ENCODE measurements at regions not wholly inside any gene's neighbourhood (a gene's known extent, or its start where the extent isn't known, plus 50 kb on each side); places are given as distances from the start of the nearest gene placed in this dataset.
"Not testable (repeated sequence)": the region's sequence is repeated elsewhere in the genome, so short reads cannot be mapped to it uniquely, and the experiment has no call there.

- DNase-seq (ENCODE audit: low read depth, low spot score) (no peak), ATAC-seq (no peak)
- Histone ChIP-seq H3K4me3 (ENCODE audit: low read depth in 2 of 2, low read length in 2 of 2) (no peak overlapping the region), H3K9me3 (ENCODE audit: control insufficient read depth, insufficient read depth, low read depth, low read length) (no peaks in the 10 kb centered on the region), H3K27ac (ENCODE audit: low read length) (no peak overlapping the region), H3K27me3 (ENCODE audit: control insufficient read depth, insufficient read depth, low read length) (no peaks in the 10 kb centered on the region), H3K4me1 (ENCODE audit: control insufficient read depth, insufficient read depth, low read length) (no peaks in the 10 kb centered on the region), H3K36me3 (ENCODE audit: control insufficient read depth, insufficient read depth, low read length) (no peaks in the 10 kb centered on the region)
- BruUV-seq (replicated peaks), result no TSS peak
- ChIA-PET POLR2A (no interaction called here), CTCF (no interaction called here)
- TF ChIP-seq, protein P1, sequence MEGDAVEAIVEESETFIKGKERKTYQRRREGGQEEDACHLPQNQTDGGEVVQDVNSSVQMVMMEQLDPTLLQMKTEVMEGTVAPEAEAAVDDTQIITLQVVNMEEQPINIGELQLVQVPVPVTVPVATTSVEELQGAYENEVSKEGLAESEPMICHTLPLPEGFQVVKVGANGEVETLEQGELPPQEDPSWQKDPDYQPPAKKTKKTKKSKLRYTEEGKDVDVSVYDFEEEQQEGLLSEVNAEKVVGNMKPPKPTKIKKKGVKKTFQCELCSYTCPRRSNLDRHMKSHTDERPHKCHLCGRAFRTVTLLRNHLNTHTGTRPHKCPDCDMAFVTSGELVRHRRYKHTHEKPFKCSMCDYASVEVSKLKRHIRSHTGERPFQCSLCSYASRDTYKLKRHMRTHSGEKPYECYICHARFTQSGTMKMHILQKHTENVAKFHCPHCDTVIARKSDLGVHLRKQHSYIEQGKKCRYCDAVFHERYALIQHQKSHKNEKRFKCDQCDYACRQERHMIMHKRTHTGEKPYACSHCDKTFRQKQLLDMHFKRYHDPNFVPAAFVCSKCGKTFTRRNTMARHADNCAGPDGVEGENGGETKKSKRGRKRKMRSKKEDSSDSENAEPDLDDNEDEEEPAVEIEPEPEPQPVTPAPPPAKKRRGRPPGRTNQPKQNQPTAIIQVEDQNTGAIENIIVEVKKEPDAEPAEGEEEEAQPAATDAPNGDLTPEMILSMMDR (IDR thresholded peaks at IDR 0.05), result no peak
- TF ChIP-seq, protein P2, sequence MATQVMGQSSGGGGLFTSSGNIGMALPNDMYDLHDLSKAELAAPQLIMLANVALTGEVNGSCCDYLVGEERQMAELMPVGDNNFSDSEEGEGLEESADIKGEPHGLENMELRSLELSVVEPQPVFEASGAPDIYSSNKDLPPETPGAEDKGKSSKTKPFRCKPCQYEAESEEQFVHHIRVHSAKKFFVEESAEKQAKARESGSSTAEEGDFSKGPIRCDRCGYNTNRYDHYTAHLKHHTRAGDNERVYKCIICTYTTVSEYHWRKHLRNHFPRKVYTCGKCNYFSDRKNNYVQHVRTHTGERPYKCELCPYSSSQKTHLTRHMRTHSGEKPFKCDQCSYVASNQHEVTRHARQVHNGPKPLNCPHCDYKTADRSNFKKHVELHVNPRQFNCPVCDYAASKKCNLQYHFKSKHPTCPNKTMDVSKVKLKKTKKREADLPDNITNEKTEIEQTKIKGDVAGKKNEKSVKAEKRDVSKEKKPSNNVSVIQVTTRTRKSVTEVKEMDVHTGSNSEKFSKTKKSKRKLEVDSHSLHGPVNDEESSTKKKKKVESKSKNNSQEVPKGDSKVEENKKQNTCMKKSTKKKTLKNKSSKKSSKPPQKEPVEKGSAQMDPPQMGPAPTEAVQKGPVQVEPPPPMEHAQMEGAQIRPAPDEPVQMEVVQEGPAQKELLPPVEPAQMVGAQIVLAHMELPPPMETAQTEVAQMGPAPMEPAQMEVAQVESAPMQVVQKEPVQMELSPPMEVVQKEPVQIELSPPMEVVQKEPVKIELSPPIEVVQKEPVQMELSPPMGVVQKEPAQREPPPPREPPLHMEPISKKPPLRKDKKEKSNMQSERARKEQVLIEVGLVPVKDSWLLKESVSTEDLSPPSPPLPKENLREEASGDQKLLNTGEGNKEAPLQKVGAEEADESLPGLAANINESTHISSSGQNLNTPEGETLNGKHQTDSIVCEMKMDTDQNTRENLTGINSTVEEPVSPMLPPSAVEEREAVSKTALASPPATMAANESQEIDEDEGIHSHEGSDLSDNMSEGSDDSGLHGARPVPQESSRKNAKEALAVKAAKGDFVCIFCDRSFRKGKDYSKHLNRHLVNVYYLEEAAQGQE (IDR thresholded peaks at IDR 0.05; ENCODE audit: insufficient read depth in 1 of 2, low read depth in 2 of 2, low read length in 1 of 2), result no peak
- TF ChIP-seq SIN3A (IDR thresholded peaks at IDR 0.05; ENCODE audit: borderline replicate concordance, insufficient read depth, low read depth, low read length), result no peak
- TF ChIP-seq POLR2AphosphoS5 (IDR thresholded peaks at IDR 0.05; ENCODE audit: low read depth, low read length), result no peak
- no peak for TF ChIP-seq TCF7L2 (IDR thresholded peaks at IDR 0.05; ENCODE audit: low read depth, low read length)
- intact Hi-C loops (cut with micrococcal nuclease; ENCODE audit: unreplicated experiment), result no loop called here
- in situ Hi-C loops (cut with HindIII; ENCODE audit: low pct_unique_long_range_greater_than_20kb, low sequenced_read_pairs), result no loop called here
These were observed 507.0 kb downstream of the ZPLD1 start for GRCh38 chr3:102941786-102942185.

GRCh38 chr3:102946445-102946844 is 511.6 kb downstream of the ZPLD1 start:
- H3K9me3 ChIP-seq (ENCODE audit: control insufficient read depth, insufficient read depth, low read depth, low read length); BruUV-seq (replicated peaks); intact Hi-C loops (cut with micrococcal nuclease; ENCODE audit: unreplicated experiment); H3K4me3 ChIP-seq (ENCODE audit: low read depth in 2 of 2, low read length in 2 of 2); in situ Hi-C loops (cut with HindIII; ENCODE audit: low pct_unique_long_range_greater_than_20kb, low sequenced_read_pairs); ATAC-seq; DNase-seq (ENCODE audit: low read depth, low spot score); H3K27me3 ChIP-seq (ENCODE audit: control insufficient read depth, insufficient read depth, low read length); POLR2A ChIA-PET; CTCF ChIA-PET; H3K4me1 ChIP-seq (ENCODE audit: control insufficient read depth, insufficient read depth, low read length); H3K27ac ChIP-seq (ENCODE audit: low read length); H3K36me3 ChIP-seq (ENCODE audit: control insufficient read depth, insufficient read depth, low read length): not testable (repeated sequence)

- ATAC-seq (no peak), DNase-seq (ENCODE audit: low read depth, low spot score) (no peak)
- no TSS peak for BruUV-seq (replicated peaks)
- no peaks in the 10 kb centered on the region for H3K9me3 ChIP-seq (ENCODE audit: control insufficient read depth, insufficient read depth, low read depth, low read length)
- ChIA-PET POLR2A (no interaction called here), CTCF (no interaction called here)
- intact Hi-C loops (cut with micrococcal nuclease; ENCODE audit: unreplicated experiment), result no loop called here
- H3K27ac ChIP-seq (ENCODE audit: low read length), result no peak overlapping the region
- H3K27me3 ChIP-seq (ENCODE audit: control insufficient read depth, insufficient read depth, low read length), result no peaks in the 10 kb centered on the region
- no peaks in the 10 kb centered on the region for H3K4me1 ChIP-seq (ENCODE audit: control insufficient read depth, insufficient read depth, low read length)
- in situ Hi-C loops (cut with HindIII; ENCODE audit: low pct_unique_long_range_greater_than_20kb, low sequenced_read_pairs), result no loop called here
- TF ChIP-seq, protein P1 (IDR thresholded peaks at IDR 0.05), result no peak
- no peak for TF ChIP-seq SIN3A (IDR thresholded peaks at IDR 0.05; ENCODE audit: borderline replicate concordance, insufficient read depth, low read depth, low read length)
- TF ChIP-seq TCF7L2 (IDR thresholded peaks at IDR 0.05; ENCODE audit: low read depth, low read length), result no peak
- TF ChIP-seq POLR2AphosphoS5 (IDR thresholded peaks at IDR 0.05; ENCODE audit: low read depth, low read length), result no peak
- TF ChIP-seq, protein P2 (IDR thresholded peaks at IDR 0.05; ENCODE audit: insufficient read depth in 1 of 2, low read depth in 2 of 2, low read length in 1 of 2), result no peak
- no peak overlapping the region for H3K4me3 ChIP-seq (ENCODE audit: low read depth in 2 of 2, low read length in 2 of 2)
- no peaks in the 10 kb centered on the region for H3K36me3 ChIP-seq (ENCODE audit: control insufficient read depth, insufficient read depth, low read length)
These were observed 537.5 kb downstream of the ZPLD1 start for GRCh38 chr3:102972350-102972749.
